Smooth muscle cell (in vitro differentiated cells): ENCODE measurements at regions not wholly inside any gene's neighbourhood (a gene's known extent, or its start where the extent isn't known, plus 50 kb on each side); places are given as distances from the start of the nearest gene placed in this dataset.

Experiments used
- DNase-seq: peaks from one replicate; lab custom pipeline; 2025; ENCODE audit not compliant: unreplicated experiment; lab: John Stamatoyannopoulos, UW
- H2AFZ ChIP-seq: fragments of 200-600 bp; sonication (generic); 2 replicates; pipeline ENCODE4 v1.6.0; 2016; ENCODE audit warnings: antibody characterized with exemption, low read depth, mild to moderate bottlenecking
- H3F3A ChIP-seq: fragments of 200-600 bp; sonication (generic); 2 replicates; pipeline ENCODE4 v1.6.0; 2017; ENCODE audit warnings: antibody characterized with exemption, low read depth
- H3K27ac ChIP-seq: fragments of 200-600 bp; sonication (generic); 2 replicates; pipeline ENCODE4 v1.5.1; 2016; ENCODE audit warnings: low read depth, mild to moderate bottlenecking
- H3K27me3 ChIP-seq: fragments of 200-600 bp; sonication (generic); 2 replicates; pipeline ENCODE4 v1.6.1; 2016; ENCODE audit warnings: low read depth, mild to moderate bottlenecking
- H3K36me3 ChIP-seq: fragments of 200-600 bp; sonication (generic); 2 replicates; pipeline ENCODE4 v1.5.1; 2016; ENCODE audit warnings: low read depth
- H3K4me1 ChIP-seq: fragments of 200-600 bp; sonication (generic); 2 replicates; pipeline ENCODE4 v1.5.1; 2016; ENCODE audit warnings: low read depth
- H3K4me2 ChIP-seq: fragments of 200-600 bp; sonication (generic); 2 replicates; pipeline ENCODE4 v1.6.0; 2016; ENCODE audit warnings: mild to moderate bottlenecking
- H3K4me3 ChIP-seq: fragments of 200-600 bp; sonication (generic); 2 replicates; pipeline ENCODE4 v1.5.1; 2016; ENCODE audit warnings: mild to moderate bottlenecking
- H3K79me2 ChIP-seq: fragments of 200-600 bp; sonication (generic); 2 replicates; pipeline ENCODE4 v1.6.0; 2016; ENCODE audit warnings: low read depth, mild to moderate bottlenecking
- H3K9ac ChIP-seq: fragments of 200-600 bp; sonication (generic); 2 replicates; pipeline ENCODE4 v1.6.0; 2016; ENCODE audit warnings: low read depth
- H3K9me3 ChIP-seq: fragments of 200-600 bp; sonication (generic); replicated peaks from 2 replicates; pipeline ENCODE4 v1.5.1; 2016; ENCODE audit warnings: low read depth
- H4K20me1 ChIP-seq: fragments of 200-600 bp; sonication (generic); 2 replicates; pipeline ENCODE4 v1.6.0; 2016; ENCODE audit warnings: low read depth
- WGBS: methylation state at CpG from one replicate; pipeline ENCODE4 v1.1.7; 2016; ENCODE audit warnings: low lambda C conversion rate; 5-methylcytosine and 5-hydroxymethylcytosine counted together
- TF ChIP-seq, protein P1 (sequence below): fragments of 200-600 bp; sonication (generic); IDR thresholded peaks from 2 replicates; pipeline ENCODE4 v1.5.1; 2017; ENCODE audit warnings: borderline replicate concordance, mild to moderate bottlenecking, antibody characterized with exemption; ENCODE audit not compliant: insufficient read depth, poor library complexity, severe bottlenecking

DNA sequence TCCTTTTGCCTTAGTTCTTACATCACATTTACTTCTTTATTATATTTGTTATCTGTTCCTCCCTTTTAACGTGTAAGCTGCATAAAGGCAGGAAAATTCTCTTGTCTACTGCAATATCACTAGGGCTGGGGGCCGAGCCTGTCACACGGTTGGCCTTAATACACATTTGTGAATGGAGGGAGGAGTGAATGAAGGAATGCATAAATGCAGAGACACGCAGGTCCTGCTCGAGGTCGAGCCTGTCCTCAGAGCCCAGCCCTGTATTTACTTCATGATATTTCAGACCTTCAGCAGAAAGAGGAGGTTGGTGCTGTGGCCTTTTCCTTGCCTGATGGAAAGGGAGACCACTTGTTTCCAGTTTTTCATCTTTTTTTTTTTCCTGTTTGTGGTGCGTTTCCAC, 671.3 kb downstream of the PTPRU start:
- H3K4me3 ChIP-seq = no peak overlapping the region

DNA sequence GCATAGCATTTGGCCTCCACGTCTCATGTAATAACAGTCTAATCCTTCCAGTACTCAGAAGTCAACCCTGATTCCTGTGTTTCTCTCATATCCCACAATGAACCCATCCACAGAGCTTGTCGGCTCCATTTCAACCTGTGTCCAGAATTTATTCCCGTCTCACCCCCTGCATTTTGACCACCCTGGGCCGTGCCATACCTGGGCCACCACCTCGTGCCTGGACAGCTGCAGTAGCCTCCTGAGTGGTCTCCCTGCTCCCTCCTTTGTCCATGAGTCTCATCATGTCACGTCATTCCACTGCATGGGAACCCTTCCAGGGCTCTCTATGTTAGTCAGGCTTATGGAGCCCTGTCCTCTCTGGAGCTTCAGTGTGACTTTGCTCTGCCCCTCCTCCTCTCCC, 670.6 kb downstream of the PTPRU start:
- WGBS = 88% methylated on average over 6 of the region's 6 CpGs

More for the DNA sequence above, 671.3 kb downstream of the PTPRU start:
- Histone ChIP-seq H2AFZ (no peak overlapping the region), H3K79me2 (no peaks in the 10 kb centered on the region), H3K36me3 (no peaks in the 10 kb centered on the region), H3K4me2 (no peak overlapping the region), H3K9ac (no peak overlapping the region), H3K27ac (no peak overlapping the region), H4K20me1 (no peaks in the 10 kb centered on the region), H3K27me3 (peaks cover 1% of the 10 kb centered on the region), H3F3A (no peaks in the 10 kb centered on the region), H3K4me1 (no peaks in the 10 kb centered on the region), H3K9me3 (no peaks in the 10 kb centered on the region)
- DNase-seq = no peak
- WGBS = 85% methylated on average over 7 of the region's 7 CpGs
- TF ChIP-seq, protein P1, sequence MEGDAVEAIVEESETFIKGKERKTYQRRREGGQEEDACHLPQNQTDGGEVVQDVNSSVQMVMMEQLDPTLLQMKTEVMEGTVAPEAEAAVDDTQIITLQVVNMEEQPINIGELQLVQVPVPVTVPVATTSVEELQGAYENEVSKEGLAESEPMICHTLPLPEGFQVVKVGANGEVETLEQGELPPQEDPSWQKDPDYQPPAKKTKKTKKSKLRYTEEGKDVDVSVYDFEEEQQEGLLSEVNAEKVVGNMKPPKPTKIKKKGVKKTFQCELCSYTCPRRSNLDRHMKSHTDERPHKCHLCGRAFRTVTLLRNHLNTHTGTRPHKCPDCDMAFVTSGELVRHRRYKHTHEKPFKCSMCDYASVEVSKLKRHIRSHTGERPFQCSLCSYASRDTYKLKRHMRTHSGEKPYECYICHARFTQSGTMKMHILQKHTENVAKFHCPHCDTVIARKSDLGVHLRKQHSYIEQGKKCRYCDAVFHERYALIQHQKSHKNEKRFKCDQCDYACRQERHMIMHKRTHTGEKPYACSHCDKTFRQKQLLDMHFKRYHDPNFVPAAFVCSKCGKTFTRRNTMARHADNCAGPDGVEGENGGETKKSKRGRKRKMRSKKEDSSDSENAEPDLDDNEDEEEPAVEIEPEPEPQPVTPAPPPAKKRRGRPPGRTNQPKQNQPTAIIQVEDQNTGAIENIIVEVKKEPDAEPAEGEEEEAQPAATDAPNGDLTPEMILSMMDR = no peak

DNA sequence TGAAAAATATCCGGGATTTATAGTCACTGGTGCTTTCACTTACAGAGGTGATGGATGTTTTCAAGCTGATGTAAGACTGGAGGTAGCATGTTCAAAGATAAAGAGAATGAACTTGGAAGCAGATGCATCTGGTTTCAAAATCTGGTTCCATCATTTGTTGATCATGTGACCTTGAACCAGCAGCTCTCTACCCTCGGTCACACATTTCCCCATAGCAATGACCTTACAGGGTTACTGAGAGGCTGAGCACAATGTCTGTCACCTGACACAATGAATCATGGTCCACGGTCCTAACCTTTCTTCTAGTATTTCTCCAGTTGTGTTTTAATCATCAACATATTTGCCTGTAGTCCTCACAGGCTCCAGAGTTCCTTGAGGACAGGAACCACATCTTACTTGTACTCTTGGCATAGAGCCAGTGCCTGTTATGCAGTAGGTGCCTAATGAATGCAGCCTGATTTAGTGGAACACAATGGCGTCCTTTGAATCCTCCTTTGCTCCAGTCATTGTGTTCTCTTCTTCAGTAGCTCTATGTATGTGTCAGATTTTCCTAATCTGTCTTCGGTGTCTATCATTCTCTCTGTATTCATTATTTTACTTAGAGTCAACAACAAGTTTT, 667.3 kb downstream of the PTPRU start:
- Histone ChIP-seq H3K4me1 (peaks cover 9% of the 10 kb centered on the region), H3F3A (no peaks in the 10 kb centered on the region), H3K36me3 (no peaks in the 10 kb centered on the region), H3K4me3 (no peak overlapping the region), H3K4me2 (no peak overlapping the region), H2AFZ (no peak overlapping the region), H4K20me1 (no peaks in the 10 kb centered on the region), H3K9ac (no peak overlapping the region), H3K9me3 (no peaks in the 10 kb centered on the region), H3K79me2 (no peaks in the 10 kb centered on the region), H3K27ac (no peak overlapping the region), H3K27me3 (peaks cover 28% of the 10 kb centered on the region)
- DNase-seq = no peak
- TF ChIP-seq, protein P1 = no peak
- WGBS = 84% methylated on average over 5 of the region's 5 CpGs

More for the DNA sequence above, 670.6 kb downstream of the PTPRU start:
- DNase-seq = no peak
- Histone ChIP-seq H3K27ac (no peak overlapping the region), H3K4me1 (peaks cover 5% of the 10 kb centered on the region), H3K9me3 (no peaks in the 10 kb centered on the region), H3K9ac (no peak overlapping the region), H2AFZ (no peak overlapping the region), H3K4me2 (no peak overlapping the region), H3K27me3 (peaks cover 8% of the 10 kb centered on the region), H3K36me3 (no peaks in the 10 kb centered on the region), H3F3A (no peaks in the 10 kb centered on the region), H4K20me1 (no peaks in the 10 kb centered on the region), H3K4me3 (no peak overlapping the region), H3K79me2 (no peaks in the 10 kb centered on the region)
- TF ChIP-seq, protein P1 = no peak
